ENCODE measurements at regions not wholly inside any gene's neighbourhood (a gene's known extent, or its start where the extent isn't known, plus 50 kb on each side); places are given as distances from the start of the nearest gene placed in this dataset.
"Not testable (repeated sequence)": the region's sequence is repeated elsewhere in the genome, so short reads cannot be mapped to it uniquely, and the experiment has no call there.

GRCh38 chr5:108561416-108562204 lies 179.7 kb upstream of the FBXL17 start:
- Histone ChIP-seq H3K36me3 (ENCODE audit: control insufficient read depth, insufficient read depth, low read length) (no peaks in the 10 kb centered on the region), H3K27ac (ENCODE audit: insufficient read depth, low read length, poor library complexity, severe bottlenecking) (no peak overlapping the region), H3K27me3 (replicated peaks; ENCODE audit: control insufficient read depth, insufficient read depth, low read length, poor library complexity, severe bottlenecking) (no peaks in the 10 kb centered on the region), H3K4me3 (ENCODE audit: insufficient read depth, low read depth, low read length, poor library complexity, severe bottlenecking) (no peak overlapping the region), H3K9me3 (ENCODE audit: control insufficient read depth, low read length) (no peaks in the 10 kb centered on the region), H3K4me1 (ENCODE audit: control insufficient read depth, insufficient read depth, low read length, poor library complexity, severe bottlenecking) (no peaks in the 10 kb centered on the region)
- DNase-seq = no peak

- Histone ChIP-seq H3K4me1 (ENCODE audit: control insufficient read depth, insufficient read depth, low read length, poor library complexity, severe bottlenecking) (no peaks in the 10 kb centered on the region), H3K36me3 (ENCODE audit: control insufficient read depth, insufficient read depth, low read length) (no peaks in the 10 kb centered on the region), H3K27ac (ENCODE audit: insufficient read depth, low read length, poor library complexity, severe bottlenecking) (no peak overlapping the region), H3K4me3 (ENCODE audit: insufficient read depth, low read depth, low read length, poor library complexity, severe bottlenecking) (no peak overlapping the region), H3K27me3 (replicated peaks; ENCODE audit: control insufficient read depth, insufficient read depth, low read length, poor library complexity, severe bottlenecking) (no peaks in the 10 kb centered on the region), H3K9me3 (ENCODE audit: control insufficient read depth, low read length) (no peaks in the 10 kb centered on the region)
- no peak for DNase-seq
Measured at GRCh38 chr5:108560581-108560980, 178.7 kb upstream of the FBXL17 start.

DNA sequence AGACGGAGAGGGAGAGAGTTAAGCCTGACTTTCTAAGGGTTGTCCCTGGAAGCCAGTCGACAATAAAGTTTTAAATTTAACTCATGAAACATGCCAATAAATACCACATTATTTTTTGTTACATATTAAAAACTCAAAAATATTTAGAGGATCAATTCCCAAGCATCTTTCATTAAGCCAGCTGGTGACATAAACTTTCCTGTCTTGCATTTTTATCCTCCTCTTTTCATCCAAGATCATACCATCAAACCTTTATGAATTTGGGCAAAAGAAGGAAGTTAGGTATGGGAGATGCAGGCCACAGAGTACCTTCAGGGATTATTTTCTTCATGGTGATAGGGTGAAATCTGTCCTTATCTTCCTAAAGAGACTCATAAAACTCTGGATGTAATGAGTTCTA lies 178.3 kb upstream of the FBXL17 start:
- Histone ChIP-seq H3K27me3 (replicated peaks; ENCODE audit: control insufficient read depth, insufficient read depth, low read length, poor library complexity, severe bottlenecking) (no peaks in the 10 kb centered on the region), H3K27ac (ENCODE audit: insufficient read depth, low read length, poor library complexity, severe bottlenecking) (no peak overlapping the region), H3K4me3 (ENCODE audit: insufficient read depth, low read depth, low read length, poor library complexity, severe bottlenecking) (no peak overlapping the region), H3K36me3 (ENCODE audit: control insufficient read depth, insufficient read depth, low read length) (no peaks in the 10 kb centered on the region), H3K4me1 (ENCODE audit: control insufficient read depth, insufficient read depth, low read length, poor library complexity, severe bottlenecking) (no peaks in the 10 kb centered on the region), H3K9me3 (ENCODE audit: control insufficient read depth, low read length) (no peaks in the 10 kb centered on the region)
- DNase-seq = no peak

- H3K36me3 ChIP-seq (ENCODE audit: control insufficient read depth, insufficient read depth, low read length); H3K27me3 ChIP-seq (replicated peaks; ENCODE audit: control insufficient read depth, insufficient read depth, low read length, poor library complexity, severe bottlenecking); H3K4me1 ChIP-seq (ENCODE audit: control insufficient read depth, insufficient read depth, low read length, poor library complexity, severe bottlenecking); H3K9me3 ChIP-seq (ENCODE audit: control insufficient read depth, low read length); H3K27ac ChIP-seq (ENCODE audit: insufficient read depth, low read length, poor library complexity, severe bottlenecking); DNase-seq; H3K4me3 ChIP-seq (ENCODE audit: insufficient read depth, low read depth, low read length, poor library complexity, severe bottlenecking): not testable (repeated sequence)
Measured at GRCh38 chr5:108558840-108559239, 176.9 kb upstream of the FBXL17 start.

DNA sequence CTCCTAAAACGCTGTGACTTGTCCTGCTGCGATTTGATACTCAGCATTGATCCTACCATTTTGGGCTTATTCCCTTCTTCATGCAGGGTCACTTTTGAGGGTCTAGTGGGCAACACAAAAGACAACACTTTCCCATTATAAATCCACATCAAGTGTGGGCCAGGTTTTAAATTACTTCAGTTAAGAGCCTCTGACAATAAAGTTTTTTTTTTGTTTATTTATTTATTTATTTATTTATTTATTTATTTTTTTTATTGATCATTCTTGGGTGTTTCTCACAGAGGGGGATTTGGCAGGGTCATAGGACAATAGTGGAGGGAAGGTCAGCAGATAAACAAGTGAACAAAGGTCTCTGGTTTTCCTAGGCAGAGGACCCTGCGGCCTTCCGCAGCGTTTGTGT lies 176.2 kb upstream of the FBXL17 start:
- not testable (repeated sequence) for DNase-seq; H3K4me1 ChIP-seq (ENCODE audit: control insufficient read depth, insufficient read depth, low read length, poor library complexity, severe bottlenecking); H3K27me3 ChIP-seq (replicated peaks; ENCODE audit: control insufficient read depth, insufficient read depth, low read length, poor library complexity, severe bottlenecking); H3K4me3 ChIP-seq (ENCODE audit: insufficient read depth, low read depth, low read length, poor library complexity, severe bottlenecking); H3K36me3 ChIP-seq (ENCODE audit: control insufficient read depth, insufficient read depth, low read length); H3K27ac ChIP-seq (ENCODE audit: insufficient read depth, low read length, poor library complexity, severe bottlenecking); H3K9me3 ChIP-seq (ENCODE audit: control insufficient read depth, low read length)

DNA sequence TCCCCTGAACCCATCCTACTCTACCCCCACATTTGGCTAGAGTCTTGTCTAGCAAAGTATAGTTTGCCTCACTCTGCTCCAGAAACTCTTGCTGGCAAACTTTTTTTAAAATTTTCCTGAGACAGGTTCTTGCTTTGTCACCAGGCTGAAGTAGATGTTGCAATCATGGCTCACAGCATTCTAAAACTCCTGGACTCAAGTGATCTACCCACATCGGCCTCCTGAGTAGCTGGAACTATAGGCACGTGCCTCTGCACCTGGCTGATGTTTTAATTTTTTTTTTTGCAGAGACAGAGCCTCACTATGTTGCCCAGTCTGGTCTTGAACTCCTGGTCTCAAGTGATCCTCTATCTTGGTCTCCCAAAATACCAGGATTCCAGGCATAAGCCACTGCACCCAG lies 175.8 kb upstream of the FBXL17 start:
- H3K4me3 ChIP-seq (ENCODE audit: insufficient read depth, low read depth, low read length, poor library complexity, severe bottlenecking) = no peak overlapping the region
- H3K36me3 ChIP-seq (ENCODE audit: control insufficient read depth, insufficient read depth, low read length) = no peaks in the 10 kb centered on the region
- H3K9me3 ChIP-seq (ENCODE audit: control insufficient read depth, low read length) = no peaks in the 10 kb centered on the region
- H3K27ac ChIP-seq (ENCODE audit: insufficient read depth, low read length, poor library complexity, severe bottlenecking) = no peak overlapping the region
- H3K27me3 ChIP-seq (replicated peaks; ENCODE audit: control insufficient read depth, insufficient read depth, low read length, poor library complexity, severe bottlenecking) = no peaks in the 10 kb centered on the region
- no peak for DNase-seq
- H3K4me1 ChIP-seq (ENCODE audit: control insufficient read depth, insufficient read depth, low read length, poor library complexity, severe bottlenecking) = no peaks in the 10 kb centered on the region

GRCh38 chr5:108556441-108557145 lies 174.7 kb upstream of the FBXL17 start:
- no peaks in the 10 kb centered on the region for H3K36me3 ChIP-seq (ENCODE audit: control insufficient read depth, insufficient read depth, low read length)
- no peak overlapping the region for H3K27ac ChIP-seq (ENCODE audit: insufficient read depth, low read length, poor library complexity, severe bottlenecking)
- no peak overlapping the region for H3K4me3 ChIP-seq (ENCODE audit: insufficient read depth, low read depth, low read length, poor library complexity, severe bottlenecking)
- no peak for DNase-seq
- no peaks in the 10 kb centered on the region for H3K9me3 ChIP-seq (ENCODE audit: control insufficient read depth, low read length)
- no peaks in the 10 kb centered on the region for H3K27me3 ChIP-seq (replicated peaks; ENCODE audit: control insufficient read depth, insufficient read depth, low read length, poor library complexity, severe bottlenecking)
- no peaks in the 10 kb centered on the region for H3K4me1 ChIP-seq (ENCODE audit: control insufficient read depth, insufficient read depth, low read length, poor library complexity, severe bottlenecking)

DNA sequence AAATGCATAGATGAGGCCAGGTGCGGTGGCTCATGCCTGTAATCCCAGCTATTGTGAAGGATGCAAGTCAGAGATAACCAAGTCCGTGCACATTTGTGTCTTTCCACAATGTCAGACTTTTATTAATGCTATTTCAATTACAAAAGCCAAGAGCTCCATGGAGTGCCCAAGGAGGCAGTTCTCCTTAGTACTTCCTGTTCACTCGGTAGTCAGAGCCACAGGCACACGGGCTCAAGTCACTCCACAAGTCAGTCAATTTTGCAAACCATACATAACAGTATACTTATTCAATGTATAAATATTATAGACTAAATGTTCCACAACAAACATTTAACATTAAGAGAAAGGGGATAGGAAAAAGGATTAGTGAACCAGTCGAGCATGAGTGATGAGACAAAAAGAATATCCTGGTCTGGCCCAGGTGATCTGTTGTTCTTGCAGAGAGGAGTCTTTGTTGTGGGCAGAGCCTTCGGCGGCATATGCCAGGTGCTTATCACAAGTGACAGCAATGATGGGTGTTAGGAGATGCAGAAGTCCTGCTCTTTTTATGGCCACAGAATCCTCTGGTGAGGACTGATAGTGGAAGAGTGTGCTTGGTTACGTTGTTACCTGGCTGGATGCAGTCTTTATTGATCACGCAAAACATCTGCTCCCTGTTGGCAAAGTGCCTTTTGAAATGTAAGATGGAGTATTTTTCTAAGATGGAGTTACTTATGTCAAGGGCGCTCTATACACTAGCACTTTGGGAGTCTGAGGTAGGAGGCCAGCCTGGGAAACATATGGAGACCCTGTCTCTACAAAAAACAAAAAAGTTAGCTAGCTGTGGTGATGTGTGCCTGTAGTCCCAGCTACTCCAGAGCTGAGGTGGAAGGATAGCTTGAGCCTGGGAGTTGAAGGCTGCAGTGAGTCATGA lies 167.0 kb upstream of the FBXL17 start:
- H3K9me3 ChIP-seq (ENCODE audit: control insufficient read depth, low read length) = no peaks in the 10 kb centered on the region
- H3K4me1 ChIP-seq (ENCODE audit: control insufficient read depth, insufficient read depth, low read length, poor library complexity, severe bottlenecking) = no peaks in the 10 kb centered on the region
- H3K36me3 ChIP-seq (ENCODE audit: control insufficient read depth, insufficient read depth, low read length) = no peaks in the 10 kb centered on the region
- no peak overlapping the region for H3K4me3 ChIP-seq (ENCODE audit: insufficient read depth, low read depth, low read length, poor library complexity, severe bottlenecking)
- H3K27ac ChIP-seq (ENCODE audit: insufficient read depth, low read length, poor library complexity, severe bottlenecking) = no peak overlapping the region
- no peaks in the 10 kb centered on the region for H3K27me3 ChIP-seq (replicated peaks; ENCODE audit: control insufficient read depth, insufficient read depth, low read length, poor library complexity, severe bottlenecking)
- no peak for DNase-seq

DNA sequence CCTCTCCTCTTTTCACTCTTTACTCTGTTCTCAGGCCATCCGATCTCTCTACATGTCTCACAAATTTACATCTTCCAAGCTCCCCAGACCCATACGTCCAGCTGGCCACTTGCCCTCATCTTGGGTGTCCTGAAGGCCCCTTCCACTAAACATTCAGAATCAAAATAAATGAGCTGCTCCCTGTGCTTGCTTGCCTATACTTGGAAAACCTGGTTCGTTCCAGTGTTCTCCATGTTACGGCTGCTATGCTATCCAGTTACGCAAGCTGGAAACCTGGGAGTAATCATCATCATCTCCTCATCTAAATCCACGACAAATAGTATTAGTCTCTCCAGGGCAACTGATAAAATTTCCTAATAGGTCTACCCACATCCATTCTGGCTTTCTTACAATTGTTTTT lies 165.0 kb upstream of the FBXL17 start:
- H3K27me3 ChIP-seq (replicated peaks; ENCODE audit: control insufficient read depth, insufficient read depth, low read length, poor library complexity, severe bottlenecking) = no peaks in the 10 kb centered on the region
- H3K27ac ChIP-seq (ENCODE audit: insufficient read depth, low read length, poor library complexity, severe bottlenecking) = no peak overlapping the region
- DNase-seq = no peak
- no peaks in the 10 kb centered on the region for H3K36me3 ChIP-seq (ENCODE audit: control insufficient read depth, insufficient read depth, low read length)
- no peaks in the 10 kb centered on the region for H3K4me1 ChIP-seq (ENCODE audit: control insufficient read depth, insufficient read depth, low read length, poor library complexity, severe bottlenecking)
- no peak overlapping the region for H3K4me3 ChIP-seq (ENCODE audit: insufficient read depth, low read depth, low read length, poor library complexity, severe bottlenecking)
- no peaks in the 10 kb centered on the region for H3K9me3 ChIP-seq (ENCODE audit: control insufficient read depth, low read length)

GRCh38 chr5:108545301-108545700 lies 163.4 kb upstream of the FBXL17 start:
- no peaks in the 10 kb centered on the region for H3K4me1 ChIP-seq (ENCODE audit: control insufficient read depth, insufficient read depth, low read length, poor library complexity, severe bottlenecking)
- H3K9me3 ChIP-seq (ENCODE audit: control insufficient read depth, low read length) = no peaks in the 10 kb centered on the region
- no peaks in the 10 kb centered on the region for H3K36me3 ChIP-seq (ENCODE audit: control insufficient read depth, insufficient read depth, low read length)
- no peaks in the 10 kb centered on the region for H3K27me3 ChIP-seq (replicated peaks; ENCODE audit: control insufficient read depth, insufficient read depth, low read length, poor library complexity, severe bottlenecking)
- H3K4me3 ChIP-seq (ENCODE audit: insufficient read depth, low read depth, low read length, poor library complexity, severe bottlenecking) = no peak overlapping the region
- no peak for DNase-seq
- H3K27ac ChIP-seq (ENCODE audit: insufficient read depth, low read length, poor library complexity, severe bottlenecking) = no peak overlapping the region

Measured in effector memory CD4-positive, alpha-beta T cell (primary cell).